GM23338 (cell line): ENCODE measurements at regions not wholly inside any gene's neighbourhood (a gene's known extent, or its start where the extent isn't known, plus 50 kb on each side); places are given as distances from the start of the nearest gene placed in this dataset.

Experiments
- CREB1 ChIP-seq: fragments of 250-450 bp; sonication (Bioruptor Pico); IDR thresholded peaks from 2 replicates; pipeline ENCODE4 v1.5.0; 2020; ENCODE audit warnings: low read depth, mild to moderate bottlenecking, moderate library complexity
- EZH2 ChIP-seq: fragments of 200-600 bp; sonication (generic); IDR thresholded peaks from one replicate; pipeline ENCODE4 v1.8.0; 2017; ENCODE audit warnings: antibody characterized with exemption, mild to moderate bottlenecking, low read depth; ENCODE audit not compliant: unreplicated experiment
- EZH2phosphoT487 ChIP-seq: fragments of 200-600 bp; sonication (generic); IDR thresholded peaks from one replicate; pipeline ENCODE4 v1.8.1; 2018; ENCODE audit warnings: antibody characterized with exemption; ENCODE audit not compliant: unreplicated experiment
- POLR2AphosphoS5 ChIP-seq: IDR thresholded peaks from 2 replicates; pipeline ENCODE4 v1.6.1; 2016; ENCODE audit warnings: antibody characterized with exemption, low read depth
- ZNF462 ChIP-seq: fragments of 250-450 bp; sonication (Bioruptor Pico); IDR thresholded peaks from 2 replicates; pipeline ENCODE4 v1.5.0; 2020; ENCODE audit warnings: mild to moderate bottlenecking, moderate library complexity
- TF ChIP-seq, protein P1 (sequence below), 2 experiments: fragments of 200-600 bp in 1 of 2; sonication (generic) in 1 of 2; conservative IDR thresholded peaks; 2 replicates each; pipeline versions ENCODE4 v1.5.1 to v1.6.1; 2016 to 2017; ENCODE audit warnings: antibody characterized with exemption in 2 of 2, low read depth in 2 of 2, mild to moderate bottlenecking in 2 of 2, moderate library complexity in 1 of 2

DNA sequence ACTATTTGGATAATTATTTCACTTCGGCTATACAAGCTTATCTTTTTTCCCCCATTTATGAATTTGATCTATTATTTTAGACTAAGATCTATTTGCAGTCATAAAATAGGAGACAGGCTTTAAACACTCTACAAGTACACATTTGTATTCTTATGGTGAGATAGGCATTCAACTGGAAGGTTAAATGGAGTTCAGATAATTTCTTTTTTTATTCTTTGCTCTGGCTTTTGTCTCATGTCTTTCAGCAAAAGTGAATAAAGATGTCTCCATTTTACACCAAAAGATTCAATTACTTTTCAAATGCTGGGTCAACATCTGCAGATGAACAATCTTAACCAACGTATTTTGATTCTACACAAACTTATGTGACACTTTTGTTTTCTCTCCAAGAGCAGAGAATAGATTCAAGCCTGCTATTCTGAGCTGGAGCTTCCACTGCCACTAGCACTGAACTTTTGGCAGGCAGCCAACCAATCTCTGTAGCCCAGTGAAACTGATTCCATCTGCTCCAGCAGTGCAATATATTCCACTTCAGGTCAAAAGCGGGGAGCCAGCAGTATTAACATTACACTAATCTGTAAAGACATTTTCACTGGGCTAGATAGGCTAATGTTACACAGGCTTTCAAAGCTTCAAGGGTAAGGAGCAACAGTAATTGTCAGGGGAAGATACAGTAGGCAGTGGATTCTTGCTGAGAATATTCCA lies 452.0 kb upstream of the ZNF608 start:
- TF ChIP-seq, protein P1, sequence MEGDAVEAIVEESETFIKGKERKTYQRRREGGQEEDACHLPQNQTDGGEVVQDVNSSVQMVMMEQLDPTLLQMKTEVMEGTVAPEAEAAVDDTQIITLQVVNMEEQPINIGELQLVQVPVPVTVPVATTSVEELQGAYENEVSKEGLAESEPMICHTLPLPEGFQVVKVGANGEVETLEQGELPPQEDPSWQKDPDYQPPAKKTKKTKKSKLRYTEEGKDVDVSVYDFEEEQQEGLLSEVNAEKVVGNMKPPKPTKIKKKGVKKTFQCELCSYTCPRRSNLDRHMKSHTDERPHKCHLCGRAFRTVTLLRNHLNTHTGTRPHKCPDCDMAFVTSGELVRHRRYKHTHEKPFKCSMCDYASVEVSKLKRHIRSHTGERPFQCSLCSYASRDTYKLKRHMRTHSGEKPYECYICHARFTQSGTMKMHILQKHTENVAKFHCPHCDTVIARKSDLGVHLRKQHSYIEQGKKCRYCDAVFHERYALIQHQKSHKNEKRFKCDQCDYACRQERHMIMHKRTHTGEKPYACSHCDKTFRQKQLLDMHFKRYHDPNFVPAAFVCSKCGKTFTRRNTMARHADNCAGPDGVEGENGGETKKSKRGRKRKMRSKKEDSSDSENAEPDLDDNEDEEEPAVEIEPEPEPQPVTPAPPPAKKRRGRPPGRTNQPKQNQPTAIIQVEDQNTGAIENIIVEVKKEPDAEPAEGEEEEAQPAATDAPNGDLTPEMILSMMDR (conservative IDR thresholded peaks at IDR 0.05; ENCODE audit: low read depth in 2 of 2), result no peak
- TF ChIP-seq EZH2phosphoT487, result no peak
- no peak for TF ChIP-seq POLR2AphosphoS5
- TF ChIP-seq ZNF462, result no peak
- TF ChIP-seq CREB1, result no peak
- no peak for TF ChIP-seq EZH2
